HG03378 (cell line): ENCODE measurements at regions not wholly inside any gene's neighbourhood (a gene's known extent, or its start where the extent isn't known, plus 50 kb on each side); places are given as distances from the start of the nearest gene placed in this dataset.

Experiments used
- ATAC-seq: cut with Tn5 transposase; IDR thresholded peaks from one replicate; pipeline ENCODE4 v1.9.1; 2021; ENCODE audit warnings: mild to moderate bottlenecking, moderate library complexity; ENCODE audit not compliant: unreplicated experiment

DNA sequence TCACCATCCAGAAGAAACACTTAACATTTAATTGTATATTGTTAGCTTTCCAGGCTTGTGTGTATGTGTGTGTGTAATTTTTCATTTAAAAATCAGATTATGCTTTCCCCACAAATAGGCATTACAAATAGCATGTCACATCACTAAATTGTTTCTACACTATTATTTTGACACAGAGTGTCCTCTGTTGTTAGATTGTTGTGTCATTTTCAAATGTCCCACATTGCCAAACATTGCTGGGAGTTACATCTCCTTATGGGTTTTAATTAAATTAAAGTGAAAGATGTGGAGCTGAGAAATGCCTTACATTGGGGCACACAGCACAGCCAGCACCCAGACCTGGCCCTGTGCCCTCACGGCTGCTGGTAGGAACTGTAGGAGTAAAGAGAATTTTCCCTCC, 295.6 kb downstream of the ZEB1 start:
- ATAC-seq, result no peak

DNA sequence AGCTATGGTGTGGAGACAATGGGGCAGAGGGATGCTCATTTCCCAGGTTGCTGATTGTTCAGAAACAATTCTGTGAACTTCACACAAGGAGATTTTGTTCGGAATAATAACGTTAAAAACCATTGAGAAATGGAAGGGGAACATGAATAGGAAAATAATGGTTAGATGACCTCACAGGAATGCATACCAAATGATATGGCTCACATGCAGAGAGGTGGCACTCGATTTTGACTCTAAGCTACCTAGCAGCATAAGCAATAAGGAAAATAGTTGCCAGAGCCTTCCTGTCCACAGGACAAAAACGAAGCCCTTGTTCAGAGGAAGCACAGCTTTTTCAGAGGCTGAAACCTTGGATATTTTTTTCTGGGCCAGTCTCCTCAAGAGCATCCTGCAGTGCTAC, 293.1 kb downstream of the ZEB1 start:
- ATAC-seq, result no peak

DNA sequence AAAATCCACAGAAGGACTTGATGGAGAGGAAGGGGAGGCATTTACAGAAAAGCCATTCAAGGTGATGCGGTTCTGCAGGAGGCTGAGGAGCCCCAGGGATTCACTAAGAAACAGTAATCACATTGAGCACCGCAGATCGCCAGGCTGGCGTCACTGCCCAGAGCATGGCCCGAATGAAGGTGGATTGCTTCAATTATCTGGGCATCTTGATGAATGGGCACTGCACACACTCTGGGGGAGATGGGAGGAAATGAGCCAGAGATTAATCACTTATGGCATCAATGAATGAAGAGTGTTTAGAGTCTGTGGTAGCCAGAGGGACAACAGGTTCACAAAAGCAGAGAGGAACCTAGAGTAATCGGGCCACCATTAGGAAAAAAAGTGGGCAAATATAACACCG, 292.1 kb downstream of the ZEB1 start:
- no peak for ATAC-seq

DNA sequence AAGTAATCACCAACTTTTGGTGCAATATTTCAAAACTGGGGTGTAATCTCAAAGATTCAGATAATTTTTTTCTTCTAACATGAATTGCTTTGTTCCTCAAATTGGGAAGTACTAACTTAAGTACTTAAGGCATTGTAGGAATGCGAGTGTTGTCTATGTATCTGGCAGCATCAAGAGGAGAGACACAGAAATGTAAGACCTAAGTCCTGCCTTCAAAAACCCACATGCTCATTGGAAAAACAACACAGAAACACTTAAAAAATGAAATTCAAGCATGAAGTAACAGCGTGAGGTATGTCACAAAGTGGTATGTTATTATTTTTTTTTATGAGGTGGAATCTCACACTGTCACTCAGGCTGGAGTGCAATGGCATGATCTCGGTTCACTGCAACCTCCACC, 288.5 kb downstream of the ZEB1 start:
- ATAC-seq, result no peak

DNA sequence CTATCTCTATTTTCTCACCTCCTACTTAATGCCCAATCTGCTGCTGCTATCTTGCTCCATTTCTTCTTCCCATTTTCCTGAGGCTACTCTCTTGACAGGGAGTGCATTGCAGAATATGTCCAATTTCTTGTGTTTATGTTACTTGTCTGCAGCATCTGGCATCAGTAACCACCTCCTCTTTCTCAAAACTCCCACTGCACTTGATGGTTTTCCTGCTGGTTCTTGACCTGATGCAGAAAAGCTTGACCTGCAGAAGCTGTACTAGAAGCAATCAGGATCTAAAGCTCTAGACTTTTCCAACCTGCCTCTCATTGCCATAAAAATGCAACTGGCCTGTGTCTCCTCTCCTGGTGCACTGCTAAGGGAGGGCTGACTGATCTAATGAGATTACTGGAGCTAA, 287.8 kb downstream of the ZEB1 start:
- no peak for ATAC-seq

DNA sequence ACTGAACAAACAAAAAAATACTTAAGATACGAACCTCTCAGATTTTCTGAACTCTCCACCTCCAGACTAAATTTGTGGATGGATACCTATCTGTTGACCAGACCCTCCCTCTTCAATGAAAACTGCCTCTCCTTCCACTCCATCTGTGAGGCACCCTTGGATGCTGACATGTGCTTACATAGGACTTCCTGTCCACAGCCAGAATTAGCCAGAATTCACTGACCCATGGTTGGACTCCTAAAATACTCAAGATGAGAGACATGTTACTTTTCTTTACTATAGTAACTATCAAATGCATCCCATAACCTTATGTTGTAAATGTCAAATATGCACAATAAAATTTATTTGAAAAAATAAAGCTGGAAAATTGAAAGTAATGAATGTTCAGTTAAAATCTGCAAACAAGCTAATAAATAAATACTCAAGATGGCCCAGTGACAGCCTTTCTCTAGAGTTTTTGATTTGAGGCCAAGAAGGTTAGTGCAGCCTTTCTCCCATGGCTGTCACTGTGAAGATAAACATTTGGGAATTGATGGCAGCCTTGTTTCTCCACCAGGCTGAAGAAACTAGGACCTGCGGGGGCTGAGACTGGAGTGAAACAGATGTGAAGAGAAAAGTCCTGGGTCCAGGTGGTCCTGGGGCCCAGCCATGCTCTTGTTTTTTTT, 287.0 kb downstream of the ZEB1 start:
- no peak for ATAC-seq

DNA sequence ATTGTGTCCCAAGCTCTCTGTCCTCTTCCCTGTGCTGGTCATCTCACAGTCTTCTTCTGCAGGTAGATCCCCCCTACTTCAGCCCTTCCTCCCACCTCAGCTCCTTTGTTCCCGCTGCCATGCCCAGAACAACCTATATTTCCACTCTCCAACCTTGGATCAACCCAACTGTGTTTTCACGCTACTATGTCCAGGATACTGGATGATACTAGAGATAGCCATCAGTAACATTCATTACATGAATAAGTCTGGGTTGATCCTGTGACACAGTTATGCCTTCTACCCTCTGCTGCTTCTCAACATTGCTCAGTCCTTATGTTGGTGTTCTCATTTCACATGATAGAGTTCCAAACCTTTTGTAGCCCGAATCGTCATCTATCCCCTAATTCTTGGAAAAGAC, 286.4 kb downstream of the ZEB1 start:
- no peak for ATAC-seq

DNA sequence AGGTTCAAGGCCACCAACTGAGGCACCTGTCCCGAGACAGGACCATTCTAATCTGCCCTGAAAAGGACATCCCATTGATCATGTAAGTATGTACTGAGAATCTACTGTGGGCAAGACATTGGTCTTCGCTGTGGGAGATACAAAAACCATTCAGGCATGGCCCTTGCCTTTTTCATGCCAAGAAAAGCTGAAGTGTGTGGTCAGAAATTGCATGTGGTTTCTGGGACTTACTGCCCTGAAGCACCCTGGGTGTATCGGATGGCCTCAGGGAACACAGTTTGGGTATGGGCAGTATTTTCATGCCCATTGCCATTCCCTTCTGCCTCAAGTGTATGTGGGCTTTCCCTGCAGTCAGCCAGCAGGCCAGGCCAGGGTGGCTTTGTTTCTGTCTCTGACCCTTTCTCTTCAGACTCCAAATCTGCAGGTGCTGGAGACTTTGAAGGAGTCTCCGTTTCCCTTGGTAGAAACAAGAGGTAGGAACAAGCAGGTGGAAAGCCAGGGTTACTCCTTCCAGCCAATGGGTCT, 285.7 kb downstream of the ZEB1 start:
- no peak for ATAC-seq

DNA sequence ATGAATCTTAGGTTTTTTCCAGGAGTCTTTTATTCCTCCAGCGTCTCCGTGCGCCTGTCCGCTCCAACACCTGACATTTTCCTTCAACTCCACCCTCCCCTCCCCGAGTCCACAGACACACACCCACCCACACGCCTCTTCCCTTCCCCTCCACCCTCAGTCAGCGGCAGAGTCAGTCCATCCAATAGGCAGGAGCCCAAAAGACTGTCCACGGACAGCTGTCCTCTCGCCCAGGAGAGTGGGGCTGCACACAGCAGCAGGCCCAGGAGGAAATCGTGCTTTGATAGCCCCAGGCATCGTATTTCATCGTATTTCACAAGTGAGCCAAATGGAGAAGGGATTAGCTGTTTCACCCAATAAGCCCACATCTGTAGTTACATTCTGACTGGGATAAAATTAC, 285.1 kb downstream of the ZEB1 start:
- ATAC-seq, result no peak

DNA sequence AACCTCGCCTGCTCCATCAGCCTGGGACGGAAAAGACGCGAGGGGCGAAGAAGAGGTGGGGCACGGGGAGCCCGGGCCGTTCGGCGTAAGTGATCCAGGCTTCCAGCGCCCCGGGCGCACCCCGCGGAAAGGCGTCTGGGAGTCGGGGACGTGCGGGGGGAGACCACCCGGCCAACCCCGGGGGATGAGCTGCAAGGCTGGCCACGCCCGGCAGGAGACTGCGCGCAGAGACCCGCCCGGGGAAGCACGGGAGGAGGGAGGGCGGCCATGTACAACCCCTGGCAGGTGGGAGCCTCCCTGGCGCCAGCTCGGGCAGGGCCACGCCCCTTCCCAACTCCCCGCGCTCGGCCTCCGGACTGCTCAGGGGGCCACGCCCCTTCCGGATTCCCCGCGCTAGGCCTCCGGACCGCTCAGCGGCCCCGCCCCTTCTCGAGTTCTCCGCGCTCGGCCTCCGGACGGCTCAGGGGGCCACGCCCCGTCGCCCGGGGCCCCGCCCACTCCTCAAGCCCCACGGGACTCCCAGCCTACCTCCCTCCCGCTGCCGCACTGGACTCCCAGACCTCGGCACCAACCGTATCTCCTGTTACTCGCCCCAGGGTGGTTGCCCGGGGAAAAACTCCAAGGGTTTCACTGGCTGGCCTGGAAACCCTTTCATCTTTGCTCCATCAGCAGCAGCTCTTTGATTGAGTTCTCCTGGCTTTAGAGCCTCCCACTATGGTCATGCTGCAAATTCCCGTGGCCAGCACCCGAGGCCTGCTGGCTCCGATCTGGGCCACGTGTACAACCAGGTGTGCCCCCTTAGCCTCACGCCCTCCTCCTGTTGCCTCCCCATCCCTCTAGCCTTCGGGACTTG, 284.4 kb downstream of the ZEB1 start:
- peak; percentile 91 for ATAC-seq

DNA sequence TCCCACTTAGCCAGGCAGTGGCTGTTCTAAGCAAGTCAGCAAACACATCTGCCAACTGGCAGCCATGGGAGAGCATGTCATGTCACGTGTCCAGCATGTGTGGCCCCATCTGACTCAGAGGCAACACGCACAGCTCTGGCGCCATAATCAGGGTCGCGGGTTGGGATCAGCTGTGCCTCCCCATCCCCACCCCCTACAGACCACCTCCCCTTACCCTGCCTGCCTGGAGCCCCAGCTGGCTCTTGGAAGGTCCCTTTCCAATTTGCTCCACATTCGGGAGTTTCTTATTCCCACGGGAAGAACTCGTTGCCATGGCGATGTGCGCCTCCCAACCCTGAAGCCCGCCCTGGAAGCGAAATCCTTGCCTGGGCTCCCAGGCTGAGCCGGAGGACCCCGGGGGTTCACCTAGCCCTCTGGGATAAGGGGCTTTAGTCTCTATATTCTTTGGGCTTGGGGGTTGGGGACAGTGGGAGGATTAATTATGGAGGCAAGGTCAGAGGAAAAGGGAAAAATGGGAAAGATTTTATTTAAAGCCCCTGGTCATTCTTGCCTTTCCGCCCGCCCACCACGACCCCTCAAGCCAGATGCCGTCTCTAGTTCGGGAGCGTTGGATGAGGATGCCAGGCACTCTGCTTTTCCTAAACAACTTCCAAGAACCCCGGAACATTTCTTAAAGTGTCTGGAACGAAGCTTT, 283.7 kb downstream of the ZEB1 start:
- ATAC-seq, result no peak

DNA sequence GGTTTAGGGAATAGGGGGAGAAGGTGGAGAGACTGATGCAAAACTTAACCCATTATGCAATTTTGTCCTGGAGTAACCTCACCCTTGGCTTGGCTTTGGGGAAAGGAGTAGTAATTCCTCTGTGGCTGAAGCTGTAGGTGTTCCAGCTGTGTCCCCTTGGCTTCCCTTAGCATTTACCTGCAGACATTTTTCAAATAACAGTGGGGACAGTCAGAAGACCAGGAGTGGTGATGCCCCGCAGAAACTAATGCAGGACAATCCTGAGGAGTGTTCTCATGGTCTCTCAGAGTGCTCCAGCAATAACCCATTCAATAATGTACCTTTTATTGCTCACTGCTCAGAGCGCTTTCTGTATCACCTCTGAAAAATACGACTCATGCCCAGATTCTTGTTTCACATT, 282.1 kb downstream of the ZEB1 start:
- no peak for ATAC-seq

DNA sequence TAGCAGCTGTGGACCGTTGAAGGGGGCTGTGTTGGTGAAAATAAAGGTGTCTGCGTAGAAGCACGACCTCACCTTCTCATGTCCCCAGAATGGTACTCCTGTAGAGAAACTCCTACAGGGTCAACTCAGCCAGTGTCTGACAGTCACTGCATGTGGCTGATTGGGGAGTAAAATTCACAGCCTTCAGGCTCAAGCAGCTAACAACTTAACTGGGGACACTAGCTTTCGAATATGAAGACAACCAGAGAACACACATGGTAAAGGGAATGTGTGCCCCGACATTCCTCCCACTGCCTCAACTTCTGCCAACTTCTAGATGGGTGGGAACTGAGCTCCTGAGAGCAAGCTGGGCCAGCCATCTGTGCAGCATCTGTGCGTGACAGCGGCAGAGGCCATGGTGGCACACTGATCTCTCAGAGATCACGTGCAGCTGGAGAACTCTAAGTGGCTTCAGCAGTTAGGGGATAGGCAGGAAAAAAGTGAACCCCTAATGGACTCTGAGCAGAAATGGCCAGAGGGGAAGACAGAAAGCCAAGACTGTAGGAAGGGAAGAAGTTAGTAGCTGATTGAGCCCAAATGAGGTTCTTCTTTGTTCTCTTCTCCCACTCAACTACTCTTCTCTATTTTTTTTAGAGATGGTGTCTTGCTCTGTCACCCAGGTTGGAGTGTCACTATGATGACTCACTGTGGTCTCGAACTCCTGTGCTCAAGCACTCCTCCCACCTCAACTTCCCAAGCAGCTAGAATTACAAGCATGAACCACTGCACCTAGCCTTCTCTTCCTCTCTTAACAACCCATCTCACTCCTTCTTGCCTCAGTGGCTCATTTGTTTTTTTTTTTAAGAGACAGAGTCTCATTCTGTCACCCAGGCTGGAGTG, 280.8 kb downstream of the ZEB1 start:
- no peak for ATAC-seq

DNA sequence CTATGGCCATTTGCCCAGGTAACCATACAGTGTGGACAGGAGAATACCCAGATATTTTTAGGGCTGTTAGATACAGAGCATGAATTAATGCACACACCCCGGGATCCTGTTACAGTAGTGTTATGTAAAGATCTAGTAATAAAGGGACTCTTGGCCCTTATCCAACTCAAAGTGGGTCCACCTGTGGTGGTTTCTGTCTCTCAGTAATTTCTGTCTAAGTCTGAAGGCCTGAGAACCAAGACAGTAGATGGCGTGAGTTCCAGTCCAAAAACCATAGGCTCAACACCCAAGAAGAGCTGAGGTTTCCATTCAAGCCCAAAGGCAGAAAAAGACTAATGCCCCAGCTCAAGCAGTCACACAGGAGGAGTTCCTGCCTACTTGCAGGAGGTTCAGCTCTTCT, 277.7 kb downstream of the ZEB1 start:
- no peak for ATAC-seq

DNA sequence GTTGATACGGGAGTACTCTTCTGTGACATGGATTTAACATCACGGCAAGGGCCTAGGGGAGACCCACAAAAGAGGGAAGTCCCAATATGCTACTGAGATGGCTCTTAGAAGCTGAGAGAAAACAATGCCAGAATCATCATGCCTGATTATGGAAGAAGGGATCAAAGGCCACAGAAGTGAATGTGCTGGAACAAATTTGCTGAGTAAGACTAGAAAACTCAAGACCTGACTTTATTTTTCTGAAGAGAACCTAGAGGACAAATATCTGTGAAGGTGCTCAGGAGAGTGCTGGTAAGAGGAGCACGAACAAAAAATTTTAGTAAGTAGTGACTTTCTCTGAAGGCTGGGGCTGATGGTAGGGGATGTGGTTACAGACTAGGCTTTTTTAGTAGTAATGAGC, 277.0 kb downstream of the ZEB1 start:
- no peak for ATAC-seq

DNA sequence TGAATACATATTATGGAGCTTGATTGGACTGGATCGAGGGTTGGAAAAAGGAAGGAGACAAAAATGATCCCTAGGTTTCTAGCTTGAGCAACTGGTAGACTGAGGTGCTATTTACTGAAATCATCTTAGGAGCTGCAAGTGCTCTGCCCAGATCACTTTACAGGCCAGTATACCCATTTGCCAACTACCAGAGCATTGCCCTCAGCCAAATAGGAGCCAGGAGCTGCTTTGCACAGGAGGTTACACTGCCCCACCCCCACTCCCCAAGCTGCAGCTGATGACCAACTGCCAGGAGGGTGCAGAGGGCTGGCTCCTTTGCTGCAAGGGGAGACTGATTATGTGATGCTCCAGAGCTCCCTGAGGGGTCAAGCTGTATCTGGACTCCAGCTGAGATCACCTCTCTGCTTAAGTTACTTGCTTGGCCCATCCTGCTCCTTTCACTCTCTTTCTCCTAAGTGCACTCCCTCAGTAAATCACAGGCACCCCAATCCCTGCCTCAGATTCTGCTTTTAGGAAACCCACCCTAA, 275.4 kb downstream of the ZEB1 start:
- ATAC-seq, result no peak

DNA sequence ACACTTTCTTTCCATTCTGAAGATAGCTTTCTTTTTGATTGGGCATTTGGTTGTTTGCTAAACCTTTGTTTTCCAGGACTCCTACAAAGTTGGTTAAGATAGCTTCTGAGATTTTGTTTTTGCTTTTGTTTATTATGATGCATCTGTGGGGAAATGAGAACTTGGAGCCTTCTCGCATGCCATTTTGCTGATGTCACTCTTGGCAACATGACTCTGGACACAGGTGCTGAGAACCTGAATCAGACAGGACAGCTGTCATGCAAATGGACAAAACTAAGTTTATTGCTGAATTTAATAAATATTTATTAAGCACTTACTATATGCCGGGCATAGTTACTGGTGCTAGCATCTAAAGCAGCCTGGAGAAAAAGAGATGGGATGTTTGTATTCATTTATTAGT, 274.1 kb downstream of the ZEB1 start:
- no peak for ATAC-seq

DNA sequence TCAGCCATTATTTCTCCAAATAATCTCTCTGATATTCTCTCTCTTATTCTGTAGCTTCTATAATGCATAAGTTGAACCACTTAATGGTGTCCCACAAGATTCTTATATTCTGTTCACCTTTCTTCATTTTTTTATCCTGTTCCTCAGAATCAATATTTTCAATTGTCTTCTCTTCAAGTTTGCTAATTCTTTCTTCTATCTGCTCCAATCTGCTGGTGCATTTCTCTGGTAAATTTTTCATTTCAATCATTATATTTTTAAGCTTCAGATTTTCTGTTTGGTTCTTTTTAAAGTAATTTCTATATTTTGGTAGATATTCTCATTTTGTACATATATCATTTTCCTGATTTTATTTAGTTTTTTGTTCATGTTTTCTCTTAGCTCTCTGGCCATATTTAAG, 272.6 kb downstream of the ZEB1 start:
- ATAC-seq, result no peak

DNA sequence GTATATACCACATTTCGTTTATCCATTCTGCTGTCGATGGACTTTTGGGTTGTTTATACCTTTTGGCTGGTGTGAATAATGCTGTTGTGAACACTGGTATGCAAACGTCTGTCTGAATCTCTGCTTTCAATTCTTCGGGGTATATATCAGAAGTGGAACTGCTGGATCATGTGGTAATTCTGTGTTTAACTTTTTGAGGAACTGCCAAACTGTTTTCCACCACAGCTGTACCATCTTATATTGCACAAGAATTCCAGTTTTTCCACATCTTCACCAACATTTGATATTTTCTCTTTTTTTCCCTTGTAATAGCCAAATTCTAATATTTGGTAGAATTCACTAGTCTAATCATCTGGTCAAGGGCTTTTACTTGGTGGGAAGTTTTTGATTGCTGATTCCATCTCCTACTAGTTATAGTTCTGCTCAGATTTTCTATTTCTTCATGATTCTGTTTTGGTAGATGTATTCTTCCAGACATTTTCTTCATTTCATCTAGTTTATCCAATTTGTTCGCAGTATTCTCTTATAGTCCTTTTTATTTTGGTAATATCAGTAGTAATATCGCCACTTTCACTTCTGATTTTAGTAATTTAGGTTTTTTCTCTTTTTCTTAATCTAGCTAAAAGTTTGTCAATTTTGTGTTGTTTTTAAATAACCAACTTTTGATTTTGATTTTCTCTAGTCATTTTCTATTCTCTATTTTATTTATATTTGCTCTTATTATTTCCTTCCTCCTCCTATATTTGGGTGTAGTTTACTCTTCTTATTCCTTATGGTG, 271.2 kb downstream of the ZEB1 start:
- ATAC-seq, result no peak

DNA sequence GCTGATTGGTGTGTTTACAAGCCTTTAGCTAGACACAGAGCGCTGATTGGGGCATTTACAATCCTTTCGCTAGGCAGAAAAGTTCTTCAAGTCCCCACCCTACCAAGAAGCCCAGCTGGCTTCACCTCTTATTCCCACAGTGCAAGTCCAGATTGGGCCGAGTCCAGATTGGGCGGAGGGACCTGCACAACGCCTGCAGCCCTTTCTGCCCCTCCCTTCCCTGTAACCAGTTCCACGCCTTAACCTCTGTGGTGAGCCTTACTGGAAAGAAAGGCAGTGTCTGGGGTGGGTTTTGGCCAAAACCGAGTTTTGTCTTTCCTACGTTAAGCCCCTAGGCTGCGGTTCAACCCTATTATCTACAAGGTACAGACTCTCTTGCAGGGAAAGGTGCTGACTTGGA, 268.7 kb downstream of the ZEB1 start:
- no peak for ATAC-seq
